K562 (cell line): ENCODE measurements at regions not wholly inside any gene's neighbourhood (a gene's known extent, or its start where the extent isn't known, plus 50 kb on each side); places are given as distances from the start of the nearest gene placed in this dataset.

Experiments used
- ATAC-seq: fragments of 200-7000 bp; cut with Tn5 transposase; 3 replicates; pipeline ENCODE4 v1.9.1; 2020; ENCODE audit warnings: moderate library complexity
- BruUV-seq: library from RNA; stranded (reverse); fragments of 400-500 nt; replicated peaks from 2 replicates; lab custom pipeline; 2021; lab: Mats Ljungman, UMichigan
- CTCF ChIA-PET: fragments of 300-600 bp; formaldehyde crosslinking; extraction: SDS; loops from one replicate; lab custom pipeline; 2021; ENCODE audit warnings: low intra/inter-chr PET ratio; lab: Yijun Ruan, JAX
- POLR2A ChIA-PET: fragments of 300-600, 350-650 bp; sonication (Branson Sonifier 250); formaldehyde crosslinking; extraction: SDS; loops from one replicate; lab custom pipeline; 2021; ENCODE audit warnings: antibody characterized with exemption, inconsistent platforms; lab: Yijun Ruan, JAX
- DNase-seq, 4 experiments: peaks; one replicate each; pipeline versions ENCODE4 v3.0.0 to v3.0.0-alpha.2; 2011 to 2018; ENCODE audit warnings: low spot score in 3 of 4, mixed read lengths in 3 of 4; ENCODE audit errors: extremely low read depth in 1 of 4
- FAIRE-seq: peaks from 2 replicates; lab custom pipeline; 2011; peaks lifted over from hg19 to GRCh38; lab: Jason Lieb, UNC
- H2AFZ ChIP-seq: 2 replicates; pipeline ENCODE4 v1.6.0; 2011; ENCODE audit warnings: low read depth, low read length, control low read depth, inconsistent platforms
- H3K27ac ChIP-seq: fragments of 200-600 bp; 3 replicates; pipeline ENCODE4 v1.8.0; 2011; ENCODE audit warnings: low read depth, mild to moderate bottlenecking, control low read depth, inconsistent platforms, low read length, moderate library complexity, mixed read lengths; ENCODE audit errors: extremely low read depth
- H3K27me3 ChIP-seq, 2 experiments: fragments of 300-600 bp in 1 of 2; 2 replicates in 1 of 2; 3 replicates in 1 of 2; pipeline versions ENCODE4 v1.6.0 to v1.8.0; 2011; ENCODE audit warnings: inconsistent platforms in 2 of 2, low read length in 2 of 2, mild to moderate bottlenecking in 1 of 2, mixed read lengths in 1 of 2, moderate library complexity in 1 of 2; ENCODE audit not compliant: control insufficient read depth in 2 of 2, insufficient read depth in 2 of 2
- H3K36me3 ChIP-seq: fragments of 300-600 bp; 3 replicates; pipeline ENCODE4 v1.8.0; 2011; ENCODE audit warnings: mild to moderate bottlenecking, low read length, inconsistent platforms; ENCODE audit not compliant: control insufficient read depth, insufficient read depth
- H3K4me1 ChIP-seq, 2 experiments: fragments of 200-600 bp in 1 of 2; replicated peaks in 1 of 2; 2 replicates in 1 of 2; 3 replicates in 1 of 2; pipeline versions ENCODE4 v1.5.1 to v1.8.0; 2011; ENCODE audit warnings: inconsistent platforms in 2 of 2, low read length in 2 of 2, mild to moderate bottlenecking in 1 of 2, mixed read lengths in 1 of 2, moderate library complexity in 1 of 2; ENCODE audit not compliant: control insufficient read depth in 2 of 2, insufficient read depth in 2 of 2
- H3K4me2 ChIP-seq: 2 replicates; pipeline ENCODE4 v1.6.1; 2011; ENCODE audit warnings: low read length, control low read depth, inconsistent platforms, mixed read lengths; ENCODE audit not compliant: insufficient read depth
- H3K4me3 ChIP-seq: fragments of 200-600 bp; sonication (generic), shearing (Covaris generic); 2 replicates; pipeline ENCODE4 v1.5.1; 2016; ENCODE audit warnings: control low read depth, inconsistent platforms
- H3K79me2 ChIP-seq: fragments of 200-600 bp; 3 replicates; pipeline ENCODE4 v1.8.0; 2011; ENCODE audit warnings: low read length, inconsistent platforms; ENCODE audit not compliant: control insufficient read depth, insufficient read depth
- H3K9ac ChIP-seq, 2 experiments: 2 replicates each; pipeline versions ENCODE4 v1.6.0 to v1.6.1; 2011; ENCODE audit warnings: low read depth in 2 of 2, low read length in 2 of 2, control low read depth in 1 of 2, inconsistent platforms in 1 of 2, mild to moderate bottlenecking in 1 of 2, mixed read lengths in 1 of 2; ENCODE audit not compliant: insufficient read depth in 1 of 2
- H3K9me1 ChIP-seq: one replicate; pipeline ENCODE4 v1.6.0; 2011; ENCODE audit warnings: inconsistent platforms, mild to moderate bottlenecking, low read length, moderate library complexity; ENCODE audit not compliant: control insufficient read depth, insufficient read depth
- H3K9me3 ChIP-seq: replicated peaks from 2 replicates; pipeline ENCODE4 v1.5.1; 2011; ENCODE audit warnings: low read depth, low read length, inconsistent platforms; ENCODE audit not compliant: control insufficient read depth, insufficient read depth
- H4K20me1 ChIP-seq: replicated peaks from 2 replicates; pipeline ENCODE4 v1.6.1; 2011; ENCODE audit warnings: low read length, inconsistent platforms, mixed read lengths; ENCODE audit not compliant: control insufficient read depth, insufficient read depth
- BCOR ChIP-seq: fragments of 450-650 bp; IDR thresholded peaks from 2 replicates; pipeline ENCODE4 v1.6.1; 2016
- E2F1 ChIP-seq: sonication (generic); formaldehyde crosslinking; IDR thresholded peaks from 2 replicates; pipeline ENCODE4 v1.8.1; 2023; ENCODE audit warnings: mild to moderate bottlenecking, missing genetic modification reagents, moderate library complexity
- HNRNPLL ChIP-seq: fragments of 200-400 bp; formaldehyde crosslinking; IDR thresholded peaks from 2 replicates; pipeline ENCODE4 v1.6.1; 2017; ENCODE audit warnings: low read length, low read depth, mild to moderate bottlenecking; ENCODE audit not compliant: poor library complexity, severe bottlenecking
- MECOM ChIP-seq: fragments of 250-450 bp; sonication (Bioruptor Pico); IDR thresholded peaks from 2 replicates; pipeline ENCODE4 v1.8.0; 2022; ENCODE audit warnings: inconsistent platforms
- POU5F1 ChIP-seq: fragments of 150-350 bp; IDR thresholded peaks from 2 replicates; pipeline ENCODE4 v1.6.1; 2014; ENCODE audit warnings: borderline replicate concordance, low read length, low read depth, mild to moderate bottlenecking; ENCODE audit not compliant: partially characterized antibody
- SIN3A ChIP-seq, 2 experiments: fragments of 150-350 bp in 1 of 2; IDR thresholded peaks; 2 replicates each; pipeline ENCODE4 v1.6.1; 2011 to 2016; ENCODE audit warnings: borderline replicate concordance in 2 of 2, low read depth in 2 of 2, low read length in 2 of 2, mild to moderate bottlenecking in 2 of 2, moderate library complexity in 2 of 2; ENCODE audit not compliant: control insufficient read depth in 1 of 2
- SMAD1 ChIP-seq: fragments of 150-350 bp; IDR thresholded peaks from 2 replicates; pipeline ENCODE4 v1.6.1; 2014; ENCODE audit warnings: low read length, low read depth; ENCODE audit not compliant: partially characterized antibody
- SMARCB1 ChIP-seq: IDR thresholded peaks from 2 replicates; pipeline ENCODE4 v1.6.1; 2011; ENCODE audit warnings: improper control_type of control experiment, low read depth; ENCODE audit not compliant: insufficient read length
- SP2 ChIP-seq: IDR thresholded peaks from 2 replicates; pipeline ENCODE4 v1.6.1; 2011; ENCODE audit warnings: mild to moderate bottlenecking, low read depth, low read length, moderate library complexity; ENCODE audit not compliant: poor library complexity, severe bottlenecking; ENCODE audit errors: extremely low read depth
- WHSC1 ChIP-seq: IDR thresholded peaks from one replicate; pipeline ENCODE4 v1.6.1; 2012; ENCODE audit warnings: low read length, control low read depth, inconsistent platforms
- ZC3H8 ChIP-seq: fragments of 450-650 bp; IDR thresholded peaks from 2 replicates; pipeline ENCODE4 v1.6.1; 2017
- ZFP91 ChIP-seq: sonication (generic); formaldehyde crosslinking; IDR thresholded peaks from 2 replicates; pipeline ENCODE4 v1.8.0; 2022; ENCODE audit warnings: mild to moderate bottlenecking, missing genetic modification reagents
- ZNF146 ChIP-seq: IDR thresholded peaks from one replicate; pipeline ENCODE4 v1.6.1; 2018; ENCODE audit warnings: missing compliant biosample characterization; ENCODE audit not compliant: unreplicated experiment
- ZNF316 ChIP-seq: fragments of 450-650 bp; IDR thresholded peaks from 2 replicates; pipeline ENCODE4 v1.6.1; 2016
- ZNF717 ChIP-seq: fragments of 250-450 bp; sonication (Bioruptor Pico); IDR thresholded peaks from 2 replicates; pipeline ENCODE4 v1.5.0; 2021
- WGBS: fragments of 100-300 bp; shearing (Covaris generic); methylation state at CpG from one replicate; pipeline ENCODE4 v1.1.6; 2016; ENCODE audit warnings: low coverage, mixed read lengths; ENCODE audit not compliant: insufficient coverage; ENCODE audit errors: missing lambda C conversion rate; 5-methylcytosine and 5-hydroxymethylcytosine counted together
- in situ Hi-C: fragments of 300-500 bp; cut with MboI; formaldehyde crosslinking; loops from 4 replicates; pipeline ENCODE4 v1.15.0; 2018; ENCODE audit warnings: inconsistent platforms, mixed read lengths
- intact Hi-C: fragments of 100-400 bp; cut with micrococcal nuclease; formaldehyde crosslinking; loops from 2 replicates; pipeline ENCODE4 v1.14.2; 2022

- DNase-seq = no peak
- no TSS peak for BruUV-seq
- in situ Hi-C loops = no loop called here
- no peak for FAIRE-seq
- intact Hi-C loops = no loop called here
- CTCF ChIA-PET = no interaction called here
- peaks cover 16 to 43% of the 10 kb centered on the region in 2 experiments; a peak in 4 of 5 replicates for H3K27me3 ChIP-seq
- TF ChIP-seq SIN3A (IDR thresholded peaks at IDR 0.05; ENCODE audit: borderline replicate concordance in 2 of 2, control insufficient read depth in 1 of 2, low read depth in 2 of 2, low read length in 2 of 2) (no peak), ZNF146 (CRISPR knock-in tag) (no peak), E2F1 (CRISPR knock-in tag) (no peak)
- TF ChIP-seq, all 486 proteins: peak for 0
- Histone ChIP-seq H3K9me3 (no peaks in the 10 kb centered on the region), H4K20me1 (peaks cover 6% of the 10 kb centered on the region), H3K4me3 (no peak overlapping the region), H3K4me2 (no peak overlapping the region), H3K79me2 (no peaks in the 10 kb centered on the region), H2AFZ (no peak overlapping the region), H3K9ac (no peak overlapping the region), H3K27ac (no peak overlapping the region), H3K36me3 (no peaks in the 10 kb centered on the region), H3K9me1 (peaks cover 3% of the 10 kb centered on the region), H3K4me1 (no peaks in the 10 kb centered on the region)
- 0% methylated on average over 4 of the region's 4 CpGs for WGBS
- no peak for ATAC-seq
- POLR2A ChIA-PET = interaction anchor here (1.1 kb wide), 1 partner anchor 9 kb away, joined by 3 read pairs; no protein-coding TSS in a partner anchor
These were observed 167.9 kb upstream of the ZC3H12A start for GRCh38 chr1:37306461-37306860.

- Histone ChIP-seq H3K4me1 (no peaks in the 10 kb centered on the region), H3K36me3 (no peaks in the 10 kb centered on the region), H3K9me3 (no peaks in the 10 kb centered on the region), H3K4me3 (no peak overlapping the region), H3K4me2 (no peak overlapping the region), H3K9ac (no peak overlapping the region), H3K27me3 (peaks cover 16 to 47% of the 10 kb centered on the region in 2 experiments; a peak in 4 of 5 replicates), H3K79me2 (no peaks in the 10 kb centered on the region), H4K20me1 (peaks cover 6% of the 10 kb centered on the region), H3K9me1 (peaks cover 3% of the 10 kb centered on the region), H2AFZ (no peak overlapping the region), H3K27ac (no peak overlapping the region)
- ChIA-PET POLR2A (interaction anchor here (1.1 kb wide), 1 partner anchor 9 kb away, joined by 3 read pairs; no protein-coding TSS in a partner anchor), CTCF (no interaction called here)
- 2% methylated on average over 11 of the region's 11 CpGs for WGBS
- DNase-seq (no peak), ATAC-seq (no peak), FAIRE-seq (no peak)
- intact Hi-C loops = no loop called here
- BruUV-seq = no TSS peak
- in situ Hi-C loops = no loop called here
- no peak for TF ChIP-seq ZNF717 (CRISPR knock-in tag)
- no peak for TF ChIP-seq BCOR
- TF ChIP-seq SP2 = no peak
- no peak for TF ChIP-seq ZNF316
- TF ChIP-seq ZC3H8 = no peak
- no peak for TF ChIP-seq SMAD1
- no peak for TF ChIP-seq POU5F1
- no peak for TF ChIP-seq MECOM
- TF ChIP-seq HNRNPLL = no peak
- TF ChIP-seq WHSC1 = no peak
- no peak for TF ChIP-seq SMARCB1
- no peak for TF ChIP-seq ZFP91 (CRISPR knock-in tag)
These were observed 167.5 kb upstream of the ZC3H12A start for GRCh38 chr1:37306871-37307270.
